ENCODE measurements at regions not wholly inside any gene's neighbourhood (a gene's known extent, or its start where the extent isn't known, plus 50 kb on each side); places are given as distances from the start of the nearest gene placed in this dataset.

GRCh38 chr11:91972665-91973266 is 251.9 kb upstream of the FAT3 start:
- H3K4me3 ChIP-seq (ENCODE audit: low read depth in 2 of 2, low read length in 2 of 2): no peak overlapping the region
- intact Hi-C loops (cut with micrococcal nuclease; ENCODE audit: unreplicated experiment): no loop called here
- CTCF ChIA-PET: interaction anchor here (0.6 kb wide), 1 partner anchor 285 kb away, joined by 5 read pairs; no protein-coding TSS in a partner anchor
- no peak for ATAC-seq
- H3K27me3 ChIP-seq (ENCODE audit: control insufficient read depth, insufficient read depth, low read length): no peaks in the 10 kb centered on the region
- no peak for DNase-seq (ENCODE audit: low read depth, low spot score)
- H3K36me3 ChIP-seq (ENCODE audit: control insufficient read depth, insufficient read depth, low read length): no peaks in the 10 kb centered on the region
- H3K27ac ChIP-seq (ENCODE audit: low read length): no peak overlapping the region
- no peaks in the 10 kb centered on the region for H3K9me3 ChIP-seq (ENCODE audit: control insufficient read depth, insufficient read depth, low read depth, low read length)
- H3K4me1 ChIP-seq (ENCODE audit: control insufficient read depth, insufficient read depth, low read length): no peaks in the 10 kb centered on the region
- POLR2A ChIA-PET: no interaction called here
- no TSS peak for BruUV-seq (replicated peaks)
- TF ChIP-seq POLR2AphosphoS5 (IDR thresholded peaks at IDR 0.05; ENCODE audit: low read depth, low read length) (no peak), TCF7L2 (IDR thresholded peaks at IDR 0.05; ENCODE audit: low read depth, low read length) (no peak), SIN3A (IDR thresholded peaks at IDR 0.05; ENCODE audit: borderline replicate concordance, insufficient read depth, low read depth, low read length) (no peak), CTCF (IDR thresholded peaks at IDR 0.05) (no peak), REST (IDR thresholded peaks at IDR 0.05; ENCODE audit: insufficient read depth in 1 of 2, low read depth in 2 of 2, low read length in 1 of 2) (no peak)
- in situ Hi-C loops (cut with HindIII; ENCODE audit: low pct_unique_long_range_greater_than_20kb, low sequenced_read_pairs): no loop called here

- BruUV-seq (replicated peaks): no TSS peak
- ChIA-PET POLR2A (interaction anchor here (0.6 kb wide), 1 partner anchor 29 kb away, joined by 3 read pairs; no protein-coding TSS in a partner anchor), CTCF (no interaction called here)
- no peak overlapping the region for H3K27ac ChIP-seq (ENCODE audit: low read length)
- H3K27me3 ChIP-seq (ENCODE audit: control insufficient read depth, insufficient read depth, low read length): no peaks in the 10 kb centered on the region
- intact Hi-C loops (cut with micrococcal nuclease; ENCODE audit: unreplicated experiment): no loop called here
- DNase-seq (ENCODE audit: low read depth, low spot score): no peak
- in situ Hi-C loops (cut with HindIII; ENCODE audit: low pct_unique_long_range_greater_than_20kb, low sequenced_read_pairs): no loop called here
- TF ChIP-seq SIN3A (IDR thresholded peaks at IDR 0.05; ENCODE audit: borderline replicate concordance, insufficient read depth, low read depth, low read length) (no peak), CTCF (IDR thresholded peaks at IDR 0.05) (no peak), TCF7L2 (IDR thresholded peaks at IDR 0.05; ENCODE audit: low read depth, low read length) (no peak), POLR2AphosphoS5 (IDR thresholded peaks at IDR 0.05; ENCODE audit: low read depth, low read length) (no peak), REST (IDR thresholded peaks at IDR 0.05; ENCODE audit: insufficient read depth in 1 of 2, low read depth in 2 of 2, low read length in 1 of 2) (no peak)
- no peak for ATAC-seq
- H3K4me1 ChIP-seq (ENCODE audit: control insufficient read depth, insufficient read depth, low read length): no peaks in the 10 kb centered on the region
- H3K36me3 ChIP-seq (ENCODE audit: control insufficient read depth, insufficient read depth, low read length): no peaks in the 10 kb centered on the region
- H3K9me3 ChIP-seq (ENCODE audit: control insufficient read depth, insufficient read depth, low read depth, low read length): no peaks in the 10 kb centered on the region
- no peak overlapping the region for H3K4me3 ChIP-seq (ENCODE audit: low read depth in 2 of 2, low read length in 2 of 2)
Measured at GRCh38 chr11:91970624-91971023, 254.0 kb upstream of the FAT3 start.
